Neural crest cell (in vitro differentiated cells): ENCODE measurements at regions not wholly inside any gene's neighbourhood (a gene's known extent, or its start where the extent isn't known, plus 50 kb on each side); places are given as distances from the start of the nearest gene placed in this dataset.

Experiments
- DNase-seq: peaks from one replicate; pipeline ENCODE4 v3.0.0; 2021; ENCODE audit warnings: low read depth, mixed read lengths, low spot score
- H3K27ac Mint-ChIP-seq: one replicate; pipeline ENCODE4 v1.8.0; 2021; ENCODE audit warnings: mild to moderate bottlenecking, mixed read lengths; ENCODE audit not compliant: unreplicated experiment
- H3K27me3 Mint-ChIP-seq: 2 replicates; pipeline ENCODE4 v1.8.0; 2021; ENCODE audit warnings: low read depth, mild to moderate bottlenecking, mixed read lengths
- H3K36me3 Mint-ChIP-seq: 2 replicates; pipeline ENCODE4 v1.8.0; 2021; ENCODE audit warnings: low read depth, mild to moderate bottlenecking, mixed read lengths
- H3K4me1 Mint-ChIP-seq: 2 replicates; pipeline ENCODE4 v1.8.0; 2021; ENCODE audit warnings: mixed read lengths
- H3K4me3 Mint-ChIP-seq: one replicate; pipeline ENCODE4 v1.8.0; 2021; ENCODE audit warnings: mild to moderate bottlenecking, mixed read lengths
- H3K9me3 Mint-ChIP-seq: 2 replicates; pipeline ENCODE4 v1.8.0; 2021; ENCODE audit warnings: mixed read lengths
- TF ChIP-seq, protein P1 (sequence below): fragments of 200-600 bp; sonication (generic); conservative IDR thresholded peaks from 2 replicates; pipeline ENCODE4 v1.5.0; 2021; ENCODE audit warnings: antibody characterized with exemption, mild to moderate bottlenecking

DNA sequence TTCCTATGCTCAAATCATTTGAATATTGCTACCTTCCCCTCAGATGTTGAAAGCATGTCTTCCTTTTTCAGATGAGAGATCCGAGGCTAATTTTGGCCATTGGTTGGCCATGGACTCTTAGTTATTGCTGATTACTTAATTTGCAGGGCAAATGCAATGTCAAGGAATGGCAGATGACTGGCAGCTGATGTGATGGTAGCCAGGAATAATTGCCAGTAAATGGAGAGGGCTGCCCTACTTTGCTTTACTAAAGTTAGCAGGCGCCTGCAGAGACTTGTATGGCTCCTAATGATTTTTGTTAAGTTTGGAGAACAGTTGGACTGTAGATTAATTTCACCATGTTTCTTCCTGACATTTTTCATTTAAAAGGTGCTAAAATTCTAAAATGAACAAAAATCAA lies 128.9 kb downstream of the XCL2 start:
- TF ChIP-seq, protein P1, sequence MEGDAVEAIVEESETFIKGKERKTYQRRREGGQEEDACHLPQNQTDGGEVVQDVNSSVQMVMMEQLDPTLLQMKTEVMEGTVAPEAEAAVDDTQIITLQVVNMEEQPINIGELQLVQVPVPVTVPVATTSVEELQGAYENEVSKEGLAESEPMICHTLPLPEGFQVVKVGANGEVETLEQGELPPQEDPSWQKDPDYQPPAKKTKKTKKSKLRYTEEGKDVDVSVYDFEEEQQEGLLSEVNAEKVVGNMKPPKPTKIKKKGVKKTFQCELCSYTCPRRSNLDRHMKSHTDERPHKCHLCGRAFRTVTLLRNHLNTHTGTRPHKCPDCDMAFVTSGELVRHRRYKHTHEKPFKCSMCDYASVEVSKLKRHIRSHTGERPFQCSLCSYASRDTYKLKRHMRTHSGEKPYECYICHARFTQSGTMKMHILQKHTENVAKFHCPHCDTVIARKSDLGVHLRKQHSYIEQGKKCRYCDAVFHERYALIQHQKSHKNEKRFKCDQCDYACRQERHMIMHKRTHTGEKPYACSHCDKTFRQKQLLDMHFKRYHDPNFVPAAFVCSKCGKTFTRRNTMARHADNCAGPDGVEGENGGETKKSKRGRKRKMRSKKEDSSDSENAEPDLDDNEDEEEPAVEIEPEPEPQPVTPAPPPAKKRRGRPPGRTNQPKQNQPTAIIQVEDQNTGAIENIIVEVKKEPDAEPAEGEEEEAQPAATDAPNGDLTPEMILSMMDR: no peak
- no peaks in the 10 kb centered on the region for H3K27me3 Mint-ChIP-seq
- H3K36me3 Mint-ChIP-seq: no peaks in the 10 kb centered on the region
- H3K4me1 Mint-ChIP-seq: no peaks in the 10 kb centered on the region
- DNase-seq: no peak
- peaks cover 2% of the 10 kb centered on the region for H3K9me3 Mint-ChIP-seq
- no peak overlapping the region for H3K27ac Mint-ChIP-seq
- no peak overlapping the region for H3K4me3 Mint-ChIP-seq

- no peaks in the 10 kb centered on the region for H3K36me3 Mint-ChIP-seq
These were observed 129.8 kb downstream of the TBX19 start for GRCh38 chr1:168410464-168410863.

DNA sequence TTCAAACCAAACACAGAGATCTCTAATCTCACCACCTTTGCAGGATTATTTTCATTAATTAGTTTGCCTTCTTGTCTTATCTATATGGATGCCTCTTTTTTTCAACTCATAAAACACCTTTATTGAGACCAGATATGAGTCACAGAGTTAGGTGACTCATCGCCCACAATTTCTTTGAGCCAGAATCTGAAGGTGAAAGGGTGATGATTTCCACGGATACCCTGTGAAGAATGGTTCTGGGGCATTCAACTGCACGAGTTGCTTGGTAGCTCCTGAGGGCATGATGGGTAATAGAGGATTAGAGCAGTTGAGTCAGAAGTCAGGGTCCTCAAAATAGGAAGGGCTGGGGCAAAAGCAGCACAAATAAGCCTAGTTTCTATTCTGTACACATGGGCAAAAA lies 128.2 kb downstream of the TBX19 start:
- no peaks in the 10 kb centered on the region for H3K4me1 Mint-ChIP-seq
- no peak for DNase-seq
- no peak overlapping the region for H3K4me3 Mint-ChIP-seq
- H3K27me3 Mint-ChIP-seq: peaks cover 3% of the 10 kb centered on the region
- peaks cover 20% of the 10 kb centered on the region for H3K9me3 Mint-ChIP-seq
- no peaks in the 10 kb centered on the region for H3K36me3 Mint-ChIP-seq
- TF ChIP-seq, protein P1: no peak
- H3K27ac Mint-ChIP-seq: no peak overlapping the region

More at GRCh38 chr1:168410464-168410863, 129.8 kb downstream of the TBX19 start:
- peaks cover 3% of the 10 kb centered on the region for H3K27me3 Mint-ChIP-seq
- no peak overlapping the region for H3K4me3 Mint-ChIP-seq
- peaks cover 20% of the 10 kb centered on the region for H3K9me3 Mint-ChIP-seq
- H3K4me1 Mint-ChIP-seq: no peaks in the 10 kb centered on the region
- DNase-seq: no peak
- H3K27ac Mint-ChIP-seq: no peak overlapping the region
- TF ChIP-seq, protein P1: no peak

- Mint-ChIP-seq H3K36me3 (no peaks in the 10 kb centered on the region), H3K27ac (no peak overlapping the region), H3K4me1 (no peaks in the 10 kb centered on the region), H3K27me3 (peaks cover 3% of the 10 kb centered on the region), H3K4me3 (no peak overlapping the region), H3K9me3 (peaks cover 20% of the 10 kb centered on the region)
- TF ChIP-seq, protein P1: no peak
- DNase-seq: no peak
These were observed 127.8 kb downstream of the TBX19 start for GRCh38 chr1:168408539-168408865.

- no peak for DNase-seq
- TF ChIP-seq, protein P1: no peak
- Mint-ChIP-seq H3K36me3 (no peaks in the 10 kb centered on the region), H3K4me1 (no peaks in the 10 kb centered on the region), H3K27ac (no peak overlapping the region), H3K4me3 (no peak overlapping the region), H3K27me3 (peaks cover 3% of the 10 kb centered on the region), H3K9me3 (peaks cover 20% of the 10 kb centered on the region)
These were observed 127.3 kb downstream of the TBX19 start for GRCh38 chr1:168407832-168408538.
